HG03108 (cell line): ENCODE measurements at regions not wholly inside any gene's neighbourhood (a gene's known extent, or its start where the extent isn't known, plus 50 kb on each side); places are given as distances from the start of the nearest gene placed in this dataset.
"Not testable (repeated sequence)": the region's sequence is repeated elsewhere in the genome, so short reads cannot be mapped to it uniquely, and the experiment has no call there.

ENCODE experiments used
- ATAC-seq: cut with Tn5 transposase; IDR thresholded peaks from one replicate; pipeline ENCODE4 v1.9.1; 2021; ENCODE audit warnings: moderate library complexity; ENCODE audit not compliant: unreplicated experiment

GRCh38 chrX:106220177-106220576 lies 52.1 kb downstream of the PWWP3B start:
- no peak for ATAC-seq

- no peak for ATAC-seq
These were observed 75.3 kb downstream of the PWWP3B start for GRCh38 chrX:106243376-106243775.

- no peak for ATAC-seq
These were observed 78.4 kb downstream of the PWWP3B start for GRCh38 chrX:106246511-106246910.

- ATAC-seq: no peak
These were observed 79.1 kb downstream of the PWWP3B start for GRCh38 chrX:106247162-106247561.

- no peak for ATAC-seq
These were observed 81.7 kb downstream of the PWWP3B start for GRCh38 chrX:106249706-106250379.

GRCh38 chrX:106263817-106264216 lies 95.7 kb downstream of the PWWP3B start:
- ATAC-seq: no peak

- ATAC-seq: not testable (repeated sequence)
These were observed 106.0 kb downstream of the PWWP3B start for GRCh38 chrX:106273947-106274587.

GRCh38 chrX:106275172-106275571 lies 107.1 kb downstream of the PWWP3B start:
- not testable (repeated sequence) for ATAC-seq

- no peak for ATAC-seq
These were observed 110.8 kb downstream of the PWWP3B start for GRCh38 chrX:106278951-106279350.

- no peak for ATAC-seq
These were observed 113.3 kb downstream of the PWWP3B start for GRCh38 chrX:106281383-106281782.

- ATAC-seq: no peak
These were observed 115.7 kb downstream of the PWWP3B start for GRCh38 chrX:106283841-106284240.

GRCh38 chrX:106284431-106285025 lies 116.4 kb downstream of the PWWP3B start:
- ATAC-seq: no peak

- no peak for ATAC-seq
These were observed 118.0 kb downstream of the PWWP3B start for GRCh38 chrX:106286053-106286650.

GRCh38 chrX:106290778-106291177 lies 122.7 kb downstream of the PWWP3B start:
- ATAC-seq: not testable (repeated sequence)

GRCh38 chrX:106291779-106292390 lies 123.8 kb downstream of the PWWP3B start:
- ATAC-seq: not testable (repeated sequence)

GRCh38 chrX:106300239-106300638 lies 132.1 kb downstream of the PWWP3B start:
- ATAC-seq: no peak

- ATAC-seq: no peak
These were observed 132.6 kb downstream of the PWWP3B start for GRCh38 chrX:106300656-106301055.

GRCh38 chrX:106302304-106302703 lies 134.2 kb downstream of the PWWP3B start:
- no peak for ATAC-seq

- no peak for ATAC-seq
These were observed 138.4 kb downstream of the PWWP3B start for GRCh38 chrX:106306391-106306947.

GRCh38 chrX:106323357-106323756 lies 155.3 kb downstream of the PWWP3B start:
- no peak for ATAC-seq

- no peak for ATAC-seq
These were observed 163.5 kb downstream of the PWWP3B start for GRCh38 chrX:106331606-106332005.
